Gastrocnemius medialis (tissue), 4 donors: ENCODE measurements at regions not wholly inside any gene's neighbourhood (a gene's known extent, or its start where the extent isn't known, plus 50 kb on each side); places are given as distances from the start of the nearest gene placed in this dataset.

Source experiments
- CTCF ChIP-seq, 5 experiments: fragments of 450-650 bp in 3 of 5; fragments of 200-600 bp in 2 of 5; sonication (generic) in 2 of 5; IDR thresholded peaks in 4 of 5; conservative IDR thresholded peaks in 1 of 5; 1 replicate in 4 of 5; 2 replicates in 1 of 5; pipeline ENCODE4 v1.5.1; 2016 to 2019; ENCODE audit warnings: antibody characterized with exemption in 5 of 5, mild to moderate bottlenecking in 3 of 5, moderate library complexity in 3 of 5
- POLR2A ChIP-seq, 2 donors: fragments of 450-650 bp; IDR thresholded peaks; one replicate each; pipeline ENCODE4 v1.6.1; 2017; ENCODE audit warnings: antibody characterized with exemption in 2 of 2, mild to moderate bottlenecking in 2 of 2, moderate library complexity in 2 of 2

DNA sequence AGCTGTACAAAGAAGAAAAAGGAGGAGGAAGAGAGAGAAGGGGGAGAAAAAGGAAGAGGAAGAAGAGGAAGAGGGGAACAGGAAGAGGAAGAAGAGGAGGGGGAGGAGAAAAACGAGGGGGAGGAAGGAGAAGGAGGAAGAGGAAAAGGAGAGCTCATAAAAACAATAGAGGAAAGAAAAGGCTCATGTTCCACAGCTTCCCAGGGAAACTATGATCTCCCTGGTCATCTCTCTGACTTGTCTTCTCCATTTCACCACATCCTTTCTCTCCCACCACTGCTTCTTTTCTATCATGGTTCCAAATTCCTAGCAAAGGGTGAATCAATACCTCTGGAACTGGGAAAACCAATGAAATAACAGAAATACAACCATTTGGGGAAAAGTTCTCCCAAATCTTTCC is 254.1 kb upstream of the ERCC4 start:
- no peak for TF ChIP-seq CTCF (IDR thresholded peaks at IDR 0.05 in 4 of 5, conservative IDR thresholded peaks at IDR 0.05 in 1 of 5)
- TF ChIP-seq POLR2A (IDR thresholded peaks at IDR 0.05) = no peak
